Pancreas (tissue), 10 donors: ENCODE measurements at regions not wholly inside any gene's neighbourhood (a gene's known extent, or its start where the extent isn't known, plus 50 kb on each side); places are given as distances from the start of the nearest gene placed in this dataset.

Source experiments
- ATAC-seq, 4 donors: fragments of 200-7000 bp; cut with Tn5 transposase; one replicate each; pipeline versions ENCODE4 v1.8.0 to v1.9.1; 2020; ENCODE audit warnings: mild to moderate bottlenecking in 4 of 4, moderate library complexity in 4 of 4
- DNase-seq, 6 donors: peaks; one replicate each; pipeline ENCODE4 v3.0.0-alpha.2; 2020
- FAIRE-seq: peaks from 2 replicates; lab custom pipeline; 2012; peaks lifted over from hg19 to GRCh38; lab: Jason Lieb, UNC
- H3K27ac ChIP-seq, 4 donors: fragments of 200-600 bp; sonication (generic); 1 replicate in 3 of 4; 2 replicates in 1 of 4; pipeline versions ENCODE4 v1.5.0 to v1.8.0; 2020
- H3K27me3 ChIP-seq, 4 donors: fragments of 200-600 bp; one replicate each; pipeline ENCODE4 v1.8.0; 2021
- H3K36me3 ChIP-seq, 3 donors: fragments of 200-600 bp; sonication (generic) in 1 of 3; one replicate each; pipeline versions ENCODE4 v1.5.0 to v1.8.0; 2020 to 2021
- H3K4me1 ChIP-seq, 3 donors: fragments of 200-600 bp; one replicate each; pipeline ENCODE4 v1.8.0; 2021
- H3K4me3 ChIP-seq, 4 donors: fragments of 200-600 bp; sonication (generic) in 2 of 4; one replicate each; pipeline versions ENCODE4 v1.5.0 to v1.8.0; 2020 to 2021
- H3K9me3 ChIP-seq, 4 donors: fragments of 200-600 bp; one replicate each; pipeline ENCODE4 v1.8.0; 2021
- CTCF ChIP-seq, 4 donors: fragments of 200-600 bp; sonication (generic) in 3 of 4; IDR thresholded peaks; one replicate each; pipeline versions ENCODE4 v1.5.0 to v1.8.0; 2021; ENCODE audit warnings: antibody characterized with exemption in 4 of 4
- WGBS, 2 donors: extraction: QIAGEN DNeasy Blood & Tissue Kit; methylation state at CpG; one replicate each; pipeline ENCODE4 v1.1.7; 2013; 5-methylcytosine and 5-hydroxymethylcytosine counted together
- intact Hi-C, 3 donors: fragments of 100-400 bp; cut with DNase I; formaldehyde crosslinking; loops; one replicate each; pipeline versions ENCODE4 v1.11.1 to v1.14.2; 2022
- donor health status: healthy with polysubstance abuse.
- donor health status: DM: no; HTN: no; CAD: no; lungs with moderate emphysema.
- donor health status: DM: no; HTN: no; CAD: no.
- donor health status: control.
- donor health status: control.
- donor health status: Bipolar disorder and iron deficiency.
- donor health status: DM: yes; HTN: yes; CAD: no.
- donor health status: DM: no; HTN: no; CAD: no.
- donor health status: DM: no; HTN: no; CAD: no.
- donor health status: DM: yes; HTN: yes; CAD: no.

GRCh38 chr13:57832187-57832586, 200.6 kb downstream of the PCDH17 start:
- Histone ChIP-seq H3K36me3 (no peaks in the 10 kb centered on the region), H3K4me3 (no peak overlapping the region), H3K27me3 (no peaks in the 10 kb centered on the region), H3K4me1 (no peaks in the 10 kb centered on the region), H3K27ac (no peak overlapping the region), H3K9me3 (no peaks in the 10 kb centered on the region)
- no peak for TF ChIP-seq CTCF (IDR thresholded peaks at IDR 0.05)
- no peak for DNase-seq
- FAIRE-seq: no peak
- no peak for ATAC-seq
- WGBS, 2 donors: 83 to 85% methylated on average over 8 of the region's 8 CpGs
- intact Hi-C loops: no loop called here

GRCh38 chr13:57837801-57838200, 206.3 kb downstream of the PCDH17 start:
- Histone ChIP-seq H3K36me3 (no peaks in the 10 kb centered on the region), H3K27ac (no peak overlapping the region), H3K4me1 (no peaks in the 10 kb centered on the region), H3K4me3 (no peak overlapping the region), H3K27me3 (no peaks in the 10 kb centered on the region), H3K9me3 (no peaks in the 10 kb centered on the region)
- TF ChIP-seq CTCF (IDR thresholded peaks at IDR 0.05): no peak
- no peak for DNase-seq
- ATAC-seq: no peak
- intact Hi-C loops: no loop called here
- no peak for FAIRE-seq

- H3K27me3 ChIP-seq: no peaks in the 10 kb centered on the region
- WGBS, 2 donors: 80 to 90% methylated on average over 1 of the region's 1 CpG
- no peak for ATAC-seq
- H3K27ac ChIP-seq: no peak overlapping the region
- no peaks in the 10 kb centered on the region for H3K9me3 ChIP-seq
- DNase-seq: no peak
- no peak overlapping the region for H3K4me3 ChIP-seq
- no peak for FAIRE-seq
- no peak for TF ChIP-seq CTCF (IDR thresholded peaks at IDR 0.05)
- no peaks in the 10 kb centered on the region for H3K36me3 ChIP-seq
- H3K4me1 ChIP-seq: no peaks in the 10 kb centered on the region
- intact Hi-C loops: no loop called here
Measured at GRCh38 chr13:57843521-57843920, 212.0 kb downstream of the PCDH17 start.

GRCh38 chr13:57846600-57847173, 215.1 kb downstream of the PCDH17 start:
- H3K36me3 ChIP-seq: no peaks in the 10 kb centered on the region
- TF ChIP-seq CTCF (IDR thresholded peaks at IDR 0.05): no peak
- DNase-seq (no peak), FAIRE-seq (no peak), ATAC-seq (no peak)
- H3K4me3 ChIP-seq: no peak overlapping the region
- intact Hi-C loops: no loop called here
- 67 to 73% methylated on average over 4 of the region's 4 CpGs for WGBS, 2 donors
- H3K27ac ChIP-seq: no peak overlapping the region
- no peaks in the 10 kb centered on the region for H3K4me1 ChIP-seq
- H3K27me3 ChIP-seq: no peaks in the 10 kb centered on the region
- H3K9me3 ChIP-seq: no peaks in the 10 kb centered on the region

GRCh38 chr13:57857945-57858344, 226.4 kb downstream of the PCDH17 start:
- WGBS, 2 donors: 12 to 14% methylated on average over 1 of the region's 1 CpG
- ATAC-seq (no peak), DNase-seq (no peak), FAIRE-seq (no peak)
- Histone ChIP-seq H3K4me1 (no peaks in the 10 kb centered on the region), H3K4me3 (no peak overlapping the region), H3K27ac (no peak overlapping the region), H3K9me3 (no peaks in the 10 kb centered on the region), H3K36me3 (no peaks in the 10 kb centered on the region), H3K27me3 (no peaks in the 10 kb centered on the region)
- intact Hi-C loops: no loop called here
- TF ChIP-seq CTCF (IDR thresholded peaks at IDR 0.05): no peak
